GM18507 (cell line): ENCODE measurements at regions not wholly inside any gene's neighbourhood (a gene's known extent, or its start where the extent isn't known, plus 50 kb on each side); places are given as distances from the start of the nearest gene placed in this dataset.

Experiments
- DNase-seq: peaks from one replicate; pipeline ENCODE4 v3.0.0; 2011; ENCODE audit warnings: low read depth; ENCODE audit not compliant: insufficient read length; ENCODE audit errors: extremely low spot score
- FAIRE-seq: peaks from 2 replicates; lab custom pipeline; 2011; peaks lifted over from hg19 to GRCh38; lab: Jason Lieb, UNC

GRCh38 chr14:98154254-98154653, 1117.7 kb downstream of the BCL11B start:
- no peak for FAIRE-seq
- no peak for DNase-seq

DNA sequence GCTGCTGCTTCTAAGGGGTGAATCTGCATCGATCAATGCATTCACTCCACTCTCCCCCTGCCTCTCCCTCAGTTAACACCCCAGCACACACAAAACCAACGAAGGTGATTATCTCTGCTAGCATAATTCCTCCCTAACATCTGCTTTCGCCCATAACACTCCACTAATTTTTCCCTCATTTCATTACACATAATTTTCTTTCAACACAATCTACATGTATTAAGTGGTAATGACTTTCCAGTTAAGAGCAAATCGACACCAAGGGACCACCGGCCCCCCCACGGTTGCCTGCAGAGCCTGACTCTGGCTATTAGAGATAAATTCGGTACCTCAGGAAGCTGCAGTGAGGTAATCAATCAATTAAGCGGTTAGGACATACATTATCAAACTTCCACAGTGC, 1115.6 kb downstream of the BCL11B start:
- DNase-seq = no peak
- no peak for FAIRE-seq

DNA sequence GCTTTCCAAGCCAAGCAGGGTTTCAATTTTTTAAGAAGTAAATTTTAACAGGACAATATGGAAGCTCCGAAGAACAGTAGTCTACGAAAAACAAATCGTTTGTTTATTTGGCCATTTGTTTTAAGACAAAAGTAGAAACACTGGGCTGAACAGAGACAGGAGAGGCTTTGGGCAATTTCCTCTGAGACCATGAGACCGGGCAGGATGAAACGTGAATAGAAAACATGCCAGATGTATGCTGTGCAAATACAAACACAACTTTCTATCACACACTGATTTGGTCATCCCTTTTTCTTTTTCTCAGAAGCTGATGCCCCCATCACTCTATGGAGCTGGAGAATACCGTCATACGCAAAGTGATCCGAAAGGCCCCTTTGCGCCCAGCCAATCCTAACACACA, 1111.1 kb downstream of the BCL11B start:
- DNase-seq = no peak
- FAIRE-seq = no peak

DNA sequence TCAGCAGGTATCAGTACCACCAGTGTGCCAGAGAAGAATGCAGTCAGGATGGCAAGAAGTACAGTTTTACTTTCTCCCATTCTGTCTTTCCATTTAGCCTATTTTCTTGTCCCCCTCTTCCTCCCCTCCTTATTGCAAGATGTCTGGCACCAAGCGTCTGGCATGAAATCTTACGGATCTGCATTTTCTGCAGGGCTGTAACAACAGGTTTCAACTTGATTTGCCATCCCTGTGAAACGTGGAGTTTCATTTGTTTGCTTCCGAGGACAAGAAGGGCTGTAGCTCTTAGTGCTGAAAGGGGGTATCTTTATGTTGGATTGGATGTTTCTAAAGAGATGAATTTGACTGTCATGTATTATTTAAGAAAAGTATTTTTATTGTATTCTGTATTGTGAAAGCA, 1110.6 kb downstream of the BCL11B start:
- DNase-seq (no peak), FAIRE-seq (no peak)

GRCh38 chr14:98162856-98163805, 1108.9 kb downstream of the BCL11B start:
- DNase-seq (no peak), FAIRE-seq (no peak)

GRCh38 chr14:98163873-98164272, 1108.1 kb downstream of the BCL11B start:
- FAIRE-seq (no peak), DNase-seq (no peak)

DNA sequence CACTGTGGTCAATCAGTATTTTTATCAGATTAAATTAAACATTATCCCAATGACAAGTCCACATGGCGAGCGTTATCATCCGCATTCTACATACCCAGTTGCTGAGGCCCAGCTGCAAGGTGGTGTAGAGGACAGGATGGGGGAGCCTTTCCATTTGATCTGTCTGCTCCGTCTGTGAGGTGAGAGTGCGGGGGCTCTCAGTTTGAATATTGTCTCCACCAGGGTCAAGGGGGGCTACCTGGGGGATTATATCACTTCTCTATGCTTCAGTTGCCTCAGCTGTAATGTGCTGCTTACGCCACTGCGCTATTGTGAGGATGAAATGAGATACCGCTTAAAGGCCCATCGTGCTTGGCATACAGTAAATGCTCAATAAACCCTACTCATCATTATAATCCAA, 1106.0 kb downstream of the BCL11B start:
- FAIRE-seq (no peak), DNase-seq (no peak)

DNA sequence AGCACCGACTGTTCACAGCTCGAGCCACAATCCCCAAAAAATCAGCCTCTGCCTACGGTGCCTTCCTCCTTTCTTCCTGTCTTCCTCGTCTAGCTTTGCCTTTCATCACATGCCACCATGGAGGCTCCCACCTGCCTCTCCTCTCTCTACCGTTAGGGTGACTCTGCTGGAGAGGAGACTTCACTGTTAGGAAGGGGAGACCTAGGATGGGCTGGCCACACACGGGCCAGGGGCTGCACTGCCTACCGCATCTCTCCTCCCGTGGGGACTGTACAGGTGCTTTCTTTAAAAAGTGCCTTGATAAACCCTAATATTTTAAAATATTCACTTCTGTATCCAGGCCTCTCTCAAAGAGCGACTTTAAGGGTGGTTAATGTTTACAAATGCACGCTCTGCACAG, 1104.7 kb downstream of the BCL11B start:
- DNase-seq (no peak), FAIRE-seq (no peak)

GRCh38 chr14:98167705-98168104, 1104.3 kb downstream of the BCL11B start:
- DNase-seq (no peak), FAIRE-seq (no peak)

GRCh38 chr14:98168211-98168985, 1103.6 kb downstream of the BCL11B start:
- DNase-seq (no peak), FAIRE-seq (no peak)

GRCh38 chr14:98169170-98169587, 1102.8 kb downstream of the BCL11B start:
- FAIRE-seq (no peak), DNase-seq (no peak)

GRCh38 chr14:98170575-98170974, 1101.4 kb downstream of the BCL11B start:
- DNase-seq (no peak), FAIRE-seq (no peak)

GRCh38 chr14:98171654-98172053, 1100.3 kb downstream of the BCL11B start:
- FAIRE-seq = no peak
- DNase-seq = no peak

DNA sequence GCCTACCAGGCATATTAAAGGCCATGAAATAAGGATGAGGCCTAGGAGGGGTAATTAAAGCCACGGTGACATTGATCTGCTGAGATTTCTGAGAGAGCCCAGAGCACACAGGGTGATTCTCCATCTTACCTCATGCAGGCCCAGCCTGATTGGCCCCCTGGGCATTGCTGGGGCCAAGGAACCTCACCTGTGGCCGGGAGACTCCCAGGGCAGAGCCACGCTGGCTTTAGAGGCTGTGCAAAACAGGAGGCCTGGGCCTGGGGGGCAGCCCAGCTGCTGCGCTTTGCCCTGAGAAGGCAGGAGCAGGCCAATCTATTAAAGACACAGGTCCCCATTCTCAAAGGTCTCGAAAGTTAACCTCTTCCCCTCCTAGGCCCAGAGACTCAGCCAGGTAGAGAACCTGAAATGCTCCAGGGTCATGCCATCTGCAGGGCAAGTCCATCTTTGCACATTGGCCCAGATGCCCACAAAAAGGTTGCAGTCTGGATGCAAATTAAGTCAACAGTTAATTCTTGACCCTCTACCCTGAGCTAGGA, 1099.7 kb downstream of the BCL11B start:
- no peak for DNase-seq
- FAIRE-seq = no peak

GRCh38 chr14:98173305-98173704, 1098.7 kb downstream of the BCL11B start:
- no peak for DNase-seq
- FAIRE-seq = no peak

DNA sequence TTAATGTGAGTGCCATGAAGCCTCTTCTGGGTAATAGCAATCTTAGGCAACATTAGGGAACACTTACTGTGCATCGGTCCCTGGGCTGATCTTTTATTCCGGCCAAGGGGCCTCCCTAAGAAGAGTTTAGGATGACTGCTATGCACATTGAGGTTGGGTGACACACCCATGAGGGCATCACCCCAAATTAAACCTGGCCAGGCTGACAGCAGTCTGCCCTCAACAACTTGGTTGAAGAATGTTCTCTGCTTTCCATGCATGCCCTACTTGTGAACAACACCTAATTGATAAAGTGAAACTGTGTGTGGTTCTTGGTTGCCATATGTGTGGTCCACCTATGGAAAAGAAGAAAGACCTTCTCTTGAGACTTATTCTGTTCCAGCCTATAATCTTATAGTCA, 1098.0 kb downstream of the BCL11B start:
- no peak for DNase-seq
- no peak for FAIRE-seq

DNA sequence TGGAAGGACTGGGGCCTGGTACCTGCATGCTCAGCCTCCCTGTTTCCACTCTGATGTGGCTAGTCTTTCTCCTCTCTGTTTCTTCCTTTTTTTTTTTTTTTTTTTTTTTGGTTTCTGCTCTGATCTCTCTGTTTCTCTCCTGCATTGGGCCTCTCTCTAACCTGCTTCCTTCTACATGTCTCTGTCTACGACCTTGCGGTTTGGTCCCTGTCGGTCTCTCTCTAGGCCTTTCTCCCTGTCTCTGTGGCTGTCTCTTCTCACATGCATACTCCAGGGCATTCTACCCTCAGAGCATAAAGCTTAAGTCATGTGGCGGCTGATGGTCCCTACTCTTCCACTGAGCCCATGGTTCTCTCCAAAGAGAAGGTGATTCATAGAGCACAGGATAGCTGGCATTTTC, 1096.6 kb downstream of the BCL11B start:
- FAIRE-seq (no peak), DNase-seq (no peak)

DNA sequence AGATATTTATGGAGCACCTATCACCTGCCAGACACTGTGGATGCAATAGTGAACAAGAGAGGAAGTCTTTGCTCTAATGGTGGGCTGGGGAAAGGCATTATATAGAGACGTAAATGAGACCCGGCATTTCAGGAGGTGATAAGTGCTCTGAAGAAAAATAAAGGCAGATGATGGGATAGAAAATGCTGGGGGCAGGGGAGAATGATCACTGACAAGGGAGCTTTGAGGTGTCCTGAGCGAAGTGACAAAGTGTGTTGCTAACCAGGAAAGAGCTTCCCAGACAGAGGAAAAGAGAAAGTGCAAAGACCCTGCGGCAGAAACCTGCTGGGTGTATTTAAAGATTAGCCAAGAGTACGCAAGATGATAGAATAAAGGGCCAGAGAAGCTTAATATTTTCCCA, 1096.1 kb downstream of the BCL11B start:
- FAIRE-seq (no peak), DNase-seq (no peak)

- DNase-seq (no peak), FAIRE-seq (no peak)
Measured at GRCh38 chr14:98176892-98177291, 1095.1 kb downstream of the BCL11B start.

GRCh38 chr14:98177551-98177950, 1094.4 kb downstream of the BCL11B start:
- FAIRE-seq (no peak), DNase-seq (no peak)
